HTR-8/SVneo (cell line): ENCODE measurements at regions not wholly inside any gene's neighbourhood (a gene's known extent, or its start where the extent isn't known, plus 50 kb on each side); places are given as distances from the start of the nearest gene placed in this dataset.
"Not testable (repeated sequence)": the region's sequence is repeated elsewhere in the genome, so short reads cannot be mapped to it uniquely, and the experiment has no call there.

Experiments used
- DNase-seq: peaks from one replicate; pipeline ENCODE4 v3.0.0; 2011; ENCODE audit warnings: low spot score, mixed read lengths; ENCODE audit not compliant: insufficient read length
- FAIRE-seq: peaks from 2 replicates; lab custom pipeline; 2011; peaks lifted over from hg19 to GRCh38; lab: Jason Lieb, UNC

DNA sequence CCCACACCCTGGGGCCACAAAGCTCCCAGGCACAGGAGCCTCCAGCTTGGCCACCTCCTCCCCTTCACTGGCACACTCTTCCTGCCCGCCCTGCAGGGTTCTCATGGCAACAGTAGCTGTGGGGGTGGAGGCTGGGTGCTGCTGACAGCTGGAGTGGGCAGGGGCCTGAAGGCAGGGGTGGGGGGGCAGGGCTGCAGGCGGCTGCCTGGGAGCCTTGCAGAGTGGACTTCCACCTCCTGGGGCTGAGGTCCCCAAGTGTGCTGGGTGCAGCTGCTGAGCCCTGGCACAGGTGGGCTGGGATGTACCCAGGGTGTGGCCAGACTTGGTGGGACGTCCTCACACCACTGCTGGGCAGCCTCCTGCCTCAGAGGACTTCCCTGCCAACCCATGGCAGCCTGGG, 254.8 kb downstream of the ANKRD30B start:
- not testable (repeated sequence) for FAIRE-seq

DNA sequence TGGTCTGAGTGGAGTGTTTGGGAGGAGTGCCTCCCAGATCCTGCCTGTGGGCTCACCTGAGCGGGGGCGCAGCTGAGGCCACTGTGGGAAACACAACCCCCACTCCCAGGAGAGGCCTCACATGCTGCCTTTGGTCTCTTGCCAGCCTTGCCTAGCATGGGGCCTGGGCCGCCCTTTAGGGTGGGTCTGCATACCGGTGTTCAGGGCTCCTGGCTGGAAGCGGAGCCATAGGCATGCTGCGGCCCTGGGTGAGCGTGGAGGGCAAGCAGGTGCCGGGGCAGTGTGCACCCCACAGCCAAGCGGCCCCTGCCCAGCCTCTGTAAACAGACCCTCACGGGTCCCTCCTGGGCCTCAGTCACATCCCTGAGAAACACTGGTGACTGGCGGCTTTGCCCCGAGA, 255.3 kb downstream of the ANKRD30B start:
- not testable (repeated sequence) for FAIRE-seq, DNase-seq

More for the DNA sequence above, 254.8 kb downstream of the ANKRD30B start:
- not testable (repeated sequence) for DNase-seq

DNA sequence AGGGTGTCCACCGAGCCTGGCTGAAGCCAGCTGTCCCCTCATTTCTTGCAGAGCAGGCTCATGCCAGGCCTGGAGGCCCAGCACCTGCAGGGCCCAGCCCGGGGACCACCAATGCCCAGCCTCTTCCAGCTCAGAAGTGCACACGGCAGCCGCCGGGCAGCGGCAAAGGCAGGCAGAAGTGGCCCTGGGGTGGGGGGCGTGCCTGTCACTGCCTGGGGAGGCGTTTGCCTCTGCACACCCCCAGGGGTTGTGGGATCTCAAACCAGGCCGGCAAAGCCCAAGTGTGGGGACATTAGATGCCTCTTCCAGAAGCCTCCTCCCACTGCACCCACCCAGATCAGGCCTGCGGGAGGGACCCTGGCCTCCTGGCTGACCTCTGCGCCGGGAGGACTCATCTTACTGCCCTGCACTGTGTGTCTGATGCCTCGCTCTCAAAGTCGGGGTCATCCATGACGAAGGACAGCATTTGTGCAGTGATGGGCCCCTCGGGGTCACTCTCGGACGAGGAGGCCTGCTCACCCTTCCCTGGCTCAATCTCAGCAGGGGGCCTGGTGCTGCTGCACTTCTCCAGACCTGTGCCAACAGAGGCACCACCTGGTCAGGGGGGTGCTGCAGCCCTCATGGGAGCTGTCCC, 255.8 kb downstream of the ANKRD30B start:
- not testable (repeated sequence) for FAIRE-seq, DNase-seq

DNA sequence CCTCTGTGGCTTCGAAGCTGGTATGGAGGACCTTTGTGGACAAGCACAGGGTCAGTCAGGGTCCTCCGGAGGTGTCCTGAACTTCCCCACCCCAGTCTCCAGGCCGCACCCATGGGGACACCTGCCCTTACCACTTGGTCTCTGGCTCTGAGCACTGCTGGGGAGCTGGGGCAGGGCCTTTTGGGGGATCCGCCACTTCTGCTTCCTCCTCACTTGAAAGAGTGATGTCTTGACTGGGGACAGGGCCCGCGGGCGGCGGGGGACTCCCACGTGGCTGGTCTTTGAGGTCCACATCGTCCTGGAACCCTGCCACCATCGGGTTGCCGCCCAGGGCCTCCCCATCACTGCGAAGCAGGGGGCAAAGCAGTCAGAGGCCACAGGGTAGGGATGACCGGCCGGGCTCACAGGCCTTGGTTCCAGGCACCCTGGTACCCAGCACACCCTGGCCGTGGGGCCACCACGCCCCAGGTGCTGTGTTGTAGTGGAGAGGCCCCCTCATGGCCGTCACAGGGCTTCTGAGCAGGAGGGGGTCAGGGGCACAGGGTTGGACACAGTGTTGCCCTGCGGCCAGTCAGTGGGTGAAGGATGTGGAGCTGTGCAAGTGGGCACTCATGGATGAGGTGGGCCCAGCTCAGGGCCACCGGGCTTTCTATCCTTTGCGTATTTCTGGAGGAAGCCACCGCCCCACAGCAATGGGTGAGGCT, 256.4 kb downstream of the ANKRD30B start:
- not testable (repeated sequence) for DNase-seq, FAIRE-seq

DNA sequence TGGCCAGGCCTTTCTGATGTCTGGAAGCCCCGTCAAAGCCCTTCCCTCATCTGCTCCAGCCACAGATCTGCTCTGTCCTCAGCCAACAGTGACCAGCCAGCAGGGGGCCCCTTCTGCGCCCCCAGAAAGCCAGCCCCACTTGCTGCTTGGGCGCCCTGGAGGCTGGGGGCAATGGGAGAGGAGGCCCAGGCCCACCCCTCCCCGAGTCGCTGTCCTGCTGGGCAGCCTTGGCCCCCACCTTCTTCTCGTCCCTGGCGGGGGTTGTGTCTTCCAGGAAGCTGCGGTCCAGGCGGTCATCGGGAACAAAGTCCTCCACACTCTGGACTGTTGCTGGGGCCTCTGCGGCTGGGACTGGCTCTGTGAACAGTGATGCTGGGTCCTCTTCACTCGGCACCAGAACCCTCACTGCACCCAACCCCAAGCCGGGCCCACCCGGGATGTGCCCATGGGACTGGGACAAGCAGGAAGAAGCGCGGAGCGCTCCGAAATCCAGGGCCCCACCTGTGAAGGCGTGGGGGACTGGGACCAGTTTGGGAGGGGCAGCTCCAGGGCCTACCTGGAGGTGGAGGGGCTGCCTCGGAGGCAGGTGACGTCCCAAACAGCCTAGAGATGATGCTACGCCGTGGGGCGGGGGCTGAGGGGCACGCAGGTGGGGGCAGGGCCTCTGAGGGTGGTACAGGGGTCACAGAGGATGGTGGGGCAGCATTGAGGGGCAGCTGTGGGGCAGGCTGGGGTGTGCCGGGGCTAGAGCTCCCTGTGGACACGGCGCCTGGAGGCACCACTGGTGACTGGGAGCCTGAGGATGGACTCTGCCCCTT, 257.6 kb downstream of the ANKRD30B start:
- DNase-seq = no peak
- no peak for FAIRE-seq

DNA sequence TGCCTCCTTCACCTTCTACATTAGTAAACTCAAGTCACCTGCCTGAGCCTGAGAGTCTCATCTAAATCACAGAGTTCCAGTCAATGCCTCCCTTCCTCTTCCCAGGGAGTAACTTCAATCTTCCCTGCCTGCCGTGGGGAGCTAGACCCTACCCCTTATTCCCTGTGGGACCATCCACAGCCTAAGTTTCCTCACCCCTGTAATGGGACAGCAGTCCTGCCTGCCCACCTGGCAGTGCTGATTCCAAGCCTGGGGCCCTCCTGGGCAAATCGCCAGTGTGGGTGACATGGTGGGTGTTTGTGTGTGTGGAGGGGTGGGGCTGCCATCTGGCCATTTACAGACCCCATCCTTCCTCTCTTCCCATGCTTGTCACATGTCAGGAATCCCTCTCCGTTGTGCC, 258.6 kb downstream of the ANKRD30B start:
- DNase-seq, FAIRE-seq: not testable (repeated sequence)

DNA sequence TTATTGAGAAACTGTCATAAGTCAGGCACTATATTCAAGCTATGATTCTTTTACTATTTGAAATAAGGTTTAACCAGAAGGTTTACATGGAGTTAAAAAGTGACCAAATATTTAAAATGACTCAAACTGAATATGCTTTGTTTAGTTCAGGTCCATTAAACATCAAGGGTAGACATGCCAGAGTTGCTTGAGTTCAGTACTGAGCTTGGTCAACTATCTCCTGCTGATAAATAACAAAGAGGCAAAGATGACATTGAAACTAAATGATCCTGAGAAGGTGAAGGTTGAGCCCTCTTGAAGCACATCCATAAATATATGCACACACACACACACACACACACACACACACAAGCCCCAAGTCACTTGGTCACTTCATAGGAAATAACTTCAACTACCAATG, 278.1 kb downstream of the ANKRD30B start:
- DNase-seq, FAIRE-seq: not testable (repeated sequence)

DNA sequence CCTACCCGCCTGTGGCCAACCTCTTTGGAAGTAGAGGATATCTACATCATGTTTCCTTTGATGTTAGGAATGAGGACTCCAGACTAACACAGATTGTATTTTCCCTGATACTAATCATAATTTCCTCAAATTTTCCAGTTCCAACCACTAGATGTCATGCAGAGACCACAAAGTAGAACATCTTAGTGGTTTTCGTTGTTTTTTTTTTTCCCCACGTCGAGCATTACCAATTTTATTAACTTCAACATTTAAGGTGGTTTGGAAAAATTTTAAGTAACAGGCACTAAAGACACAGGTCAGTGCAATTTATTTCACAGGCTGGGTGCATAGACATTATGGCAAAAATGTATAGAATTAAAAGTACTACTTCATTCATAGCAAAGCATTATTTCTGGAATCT, 280.1 kb downstream of the ANKRD30B start:
- FAIRE-seq, DNase-seq: not testable (repeated sequence)

DNA sequence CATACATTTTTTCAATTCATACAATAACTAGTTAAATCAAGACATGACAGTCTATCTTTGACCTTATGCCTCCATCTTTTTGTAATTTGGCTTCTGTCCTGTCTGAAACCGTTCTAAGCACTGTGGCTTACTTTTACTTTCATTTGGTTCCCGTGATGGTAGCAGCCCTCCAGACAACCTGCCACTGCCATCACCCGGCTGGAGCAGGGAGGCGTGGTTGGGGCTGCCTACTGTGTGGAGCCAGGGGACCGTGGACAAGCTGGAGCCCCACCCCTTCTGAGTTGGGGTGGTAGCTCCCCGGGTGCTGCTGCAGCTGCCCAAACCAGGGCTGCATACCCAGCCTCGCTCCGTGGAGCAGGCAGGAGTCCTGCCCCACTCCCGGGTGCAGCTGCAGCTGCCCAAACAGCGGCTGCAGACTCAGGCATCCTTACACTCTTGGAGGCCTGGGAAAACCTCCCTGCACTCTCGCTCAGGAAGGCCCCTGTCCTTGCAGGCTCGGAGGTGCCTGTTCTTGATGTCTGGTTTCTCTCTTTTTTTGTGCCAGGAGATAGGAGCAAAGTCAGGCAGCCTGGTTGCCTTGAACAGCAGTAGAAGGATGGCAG, 312.4 kb downstream of the ANKRD30B start:
- DNase-seq, FAIRE-seq: not testable (repeated sequence)

DNA sequence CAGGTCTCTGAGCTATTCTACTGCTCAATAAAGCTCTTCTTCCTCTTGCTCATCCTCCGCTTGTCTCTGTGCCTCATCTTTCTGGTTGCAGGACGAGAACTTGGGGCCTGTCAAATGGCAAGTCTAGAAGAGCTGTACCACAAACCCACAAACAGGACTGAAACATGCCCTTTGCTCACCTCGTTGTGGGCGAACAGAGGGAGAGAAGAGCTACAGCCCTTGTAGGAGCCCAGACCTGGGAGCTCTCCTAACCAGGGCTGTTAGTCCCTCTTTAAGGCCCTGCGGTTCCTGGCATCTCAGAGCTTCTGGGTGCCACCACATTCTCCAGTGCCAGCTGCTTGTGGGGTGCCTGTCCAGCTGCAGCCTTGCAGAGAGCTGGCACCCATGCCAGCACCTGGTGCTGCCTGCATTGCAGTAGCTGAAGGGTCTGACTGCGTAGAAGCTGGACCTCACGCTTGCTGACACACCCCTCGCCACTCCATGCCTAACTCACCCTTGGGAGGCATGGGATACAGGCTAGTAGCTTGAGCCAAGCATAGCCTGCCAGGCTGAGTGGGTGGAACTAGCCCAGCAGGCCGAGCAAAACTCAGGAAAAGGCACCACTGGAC, 313.4 kb downstream of the ANKRD30B start:
- not testable (repeated sequence) for FAIRE-seq, DNase-seq

DNA sequence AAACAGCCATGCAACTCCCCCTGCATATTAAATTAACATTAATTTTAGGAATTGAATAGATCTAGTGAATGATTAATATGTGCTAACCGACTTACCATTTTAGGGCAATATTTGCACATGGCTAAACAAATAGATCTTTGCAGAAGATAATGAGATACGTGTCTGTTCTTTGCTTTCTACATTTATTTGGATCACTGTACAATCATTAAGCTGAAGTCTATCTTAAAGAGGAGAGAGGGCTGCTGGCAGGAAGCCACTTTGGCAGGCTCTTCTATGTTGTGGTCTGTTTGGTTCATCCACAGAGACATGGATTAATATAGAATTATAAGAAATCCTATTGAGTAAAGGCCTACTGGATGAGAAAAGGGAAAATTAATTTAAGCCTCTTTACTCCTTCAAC, 318.5 kb downstream of the ANKRD30B start:
- FAIRE-seq, DNase-seq: not testable (repeated sequence)

DNA sequence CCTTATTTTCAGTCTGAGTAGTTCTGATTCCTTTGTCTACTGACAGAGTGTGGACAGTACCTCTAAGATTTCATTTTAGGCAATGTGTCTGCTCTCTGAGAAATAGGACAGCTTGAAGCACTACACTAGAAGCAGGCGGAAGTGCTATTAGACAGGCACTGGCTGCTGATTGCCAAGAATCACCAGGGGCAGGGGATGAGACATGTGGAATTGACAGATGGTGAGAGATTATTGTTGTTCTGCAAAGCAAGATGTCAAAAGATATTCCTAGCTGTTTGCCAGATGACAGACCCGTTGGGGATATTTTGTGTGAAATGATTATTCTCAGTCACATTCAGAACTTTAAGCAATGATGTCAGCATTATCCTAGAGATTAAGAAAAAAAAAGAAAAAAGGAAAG, 323.3 kb downstream of the ANKRD30B start:
- FAIRE-seq, DNase-seq: not testable (repeated sequence)
